GM20000 (cell line): ENCODE measurements at regions not wholly inside any gene's neighbourhood (a gene's known extent, or its start where the extent isn't known, plus 50 kb on each side); places are given as distances from the start of the nearest gene placed in this dataset.

Experiments
- DNase-seq: peaks from one replicate; pipeline ENCODE4 v3.0.0; 2012; ENCODE audit warnings: low spot score
- TF ChIP-seq, protein P1 (sequence below): IDR thresholded peaks from 2 replicates; pipeline ENCODE4 v1.5.1; 2012; ENCODE audit warnings: mild to moderate bottlenecking, control low read depth; ENCODE audit errors: extremely low read depth, missing control alignments

DNA sequence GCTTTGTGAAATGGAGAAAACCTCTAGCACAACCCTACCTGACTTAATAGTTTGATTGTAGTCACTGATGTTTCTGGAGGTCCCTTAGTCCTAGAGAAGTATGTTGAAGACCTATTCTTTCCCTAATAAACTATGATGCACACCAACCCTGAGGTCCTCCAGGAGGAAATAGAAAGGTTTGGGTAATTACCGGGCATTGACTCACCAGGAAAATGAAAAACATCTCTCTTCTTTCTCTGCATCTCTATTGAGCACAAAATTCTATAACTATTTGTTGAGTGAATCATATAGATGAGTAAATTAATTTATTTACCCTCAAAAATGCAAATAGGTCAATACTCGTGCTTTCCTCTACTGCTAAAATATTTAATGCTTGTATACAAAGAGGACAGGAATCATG is 582.4 kb upstream of the FAM241A start:
- TF ChIP-seq, protein P1, sequence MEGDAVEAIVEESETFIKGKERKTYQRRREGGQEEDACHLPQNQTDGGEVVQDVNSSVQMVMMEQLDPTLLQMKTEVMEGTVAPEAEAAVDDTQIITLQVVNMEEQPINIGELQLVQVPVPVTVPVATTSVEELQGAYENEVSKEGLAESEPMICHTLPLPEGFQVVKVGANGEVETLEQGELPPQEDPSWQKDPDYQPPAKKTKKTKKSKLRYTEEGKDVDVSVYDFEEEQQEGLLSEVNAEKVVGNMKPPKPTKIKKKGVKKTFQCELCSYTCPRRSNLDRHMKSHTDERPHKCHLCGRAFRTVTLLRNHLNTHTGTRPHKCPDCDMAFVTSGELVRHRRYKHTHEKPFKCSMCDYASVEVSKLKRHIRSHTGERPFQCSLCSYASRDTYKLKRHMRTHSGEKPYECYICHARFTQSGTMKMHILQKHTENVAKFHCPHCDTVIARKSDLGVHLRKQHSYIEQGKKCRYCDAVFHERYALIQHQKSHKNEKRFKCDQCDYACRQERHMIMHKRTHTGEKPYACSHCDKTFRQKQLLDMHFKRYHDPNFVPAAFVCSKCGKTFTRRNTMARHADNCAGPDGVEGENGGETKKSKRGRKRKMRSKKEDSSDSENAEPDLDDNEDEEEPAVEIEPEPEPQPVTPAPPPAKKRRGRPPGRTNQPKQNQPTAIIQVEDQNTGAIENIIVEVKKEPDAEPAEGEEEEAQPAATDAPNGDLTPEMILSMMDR, result no peak

GRCh38 chr4:111572470-111572869 is 572.8 kb upstream of the FAM241A start:
- TF ChIP-seq, protein P1, result no peak
- no peak for DNase-seq

More for the DNA sequence above, 582.4 kb upstream of the FAM241A start:
- no peak for DNase-seq

GRCh38 chr4:111573386-111573785 is 571.9 kb upstream of the FAM241A start:
- TF ChIP-seq, protein P1, result no peak
- no peak for DNase-seq

DNA sequence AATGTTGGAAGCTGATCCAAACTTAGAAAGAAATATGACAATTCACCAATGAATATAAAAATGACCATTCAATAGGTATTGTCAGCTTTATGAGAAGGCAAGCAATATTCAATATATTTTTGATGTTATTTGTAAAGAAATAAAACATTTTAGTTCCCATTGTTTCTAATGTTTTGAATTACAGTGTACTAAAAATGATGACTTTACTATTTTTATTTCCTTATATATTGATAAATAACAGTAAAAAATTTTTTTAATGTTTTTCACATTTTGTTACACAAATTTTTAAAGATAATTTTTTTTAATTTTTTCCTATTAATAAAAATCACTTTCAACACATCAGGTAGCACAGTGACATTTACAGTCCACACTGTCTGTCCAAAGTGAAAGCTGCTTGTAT is 565.5 kb upstream of the FAM241A start:
- TF ChIP-seq, protein P1, result no peak
- DNase-seq, result no peak

GRCh38 chr4:111595456-111595855 is 549.8 kb upstream of the FAM241A start:
- no peak for DNase-seq
- TF ChIP-seq, protein P1, result no peak

DNA sequence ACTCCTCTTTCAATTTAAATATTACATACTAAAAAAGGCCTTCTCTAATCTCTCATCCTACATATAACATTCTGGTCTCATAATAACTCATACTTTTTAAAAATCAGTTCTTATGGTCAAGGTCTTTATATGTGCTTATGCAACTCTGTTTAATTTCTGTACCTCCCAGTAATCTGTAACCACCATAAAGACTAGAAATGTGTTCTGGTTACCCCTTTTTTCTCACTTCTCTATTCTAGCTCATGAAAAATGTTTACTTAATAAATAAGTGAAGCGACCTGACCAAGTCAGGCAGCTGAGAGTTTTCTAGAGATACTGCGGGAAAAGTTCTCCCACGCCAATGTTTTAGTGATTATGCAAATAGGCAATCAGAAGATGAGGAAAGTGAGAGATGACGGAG is 548.8 kb upstream of the FAM241A start:
- DNase-seq, result no peak
- TF ChIP-seq, protein P1, result no peak

GRCh38 chr4:111601671-111602070 is 543.6 kb upstream of the FAM241A start:
- TF ChIP-seq, protein P1, result no peak
- no peak for DNase-seq
